ENCODE measurements at regions not wholly inside any gene's neighbourhood (a gene's known extent, or its start where the extent isn't known, plus 50 kb on each side); places are given as distances from the start of the nearest gene placed in this dataset.
A peak's percentile ranks its signal among the peaks of the same experiment; 100 is the strongest.

- DNase-seq = no peak
Measured at GRCh38 chr6:147621263-147621662, 112.8 kb downstream of the SAMD5 start.

GRCh38 chr6:147621961-147622360 lies 113.5 kb downstream of the SAMD5 start:
- no peak for DNase-seq

- DNase-seq = no peak
Measured at GRCh38 chr6:147624946-147625515, 116.5 kb downstream of the SAMD5 start.

- DNase-seq = no peak
Measured at GRCh38 chr6:147625946-147626345, 117.5 kb downstream of the SAMD5 start.

- peak in 2 of 56 donors; percentile 5 to 9 for DNase-seq
Measured at GRCh38 chr6:147627411-147627810, 118.9 kb downstream of the SAMD5 start.

- no peak for DNase-seq
Measured at GRCh38 chr6:147633191-147633590, 124.7 kb downstream of the SAMD5 start.

GRCh38 chr6:147637620-147638195 lies 129.2 kb downstream of the SAMD5 start:
- DNase-seq = no peak

- DNase-seq = no peak
Measured at GRCh38 chr6:147639279-147639678, 130.8 kb downstream of the SAMD5 start.

GRCh38 chr6:147640606-147641005 lies 132.1 kb downstream of the SAMD5 start:
- no peak for DNase-seq

GRCh38 chr6:147641511-147641910 lies 133.0 kb downstream of the SAMD5 start:
- DNase-seq = no peak

GRCh38 chr6:147642458-147642857 lies 134.0 kb downstream of the SAMD5 start:
- DNase-seq = no peak

- no peak for DNase-seq
Measured at GRCh38 chr6:147643341-147644200, 135.1 kb downstream of the SAMD5 start.

GRCh38 chr6:147648916-147649315 lies 140.4 kb downstream of the SAMD5 start:
- DNase-seq = no peak

- DNase-seq = peak in 1 of 56 donors; percentile 12
Measured at GRCh38 chr6:147651249-147652063, 143.0 kb downstream of the SAMD5 start.

GRCh38 chr6:147653631-147654030 lies 145.1 kb downstream of the SAMD5 start:
- DNase-seq = no peak

- no peak for DNase-seq
Measured at GRCh38 chr6:147654103-147654845, 145.8 kb downstream of the SAMD5 start.

GRCh38 chr6:147660334-147661311 lies 152.1 kb downstream of the SAMD5 start:
- no peak for DNase-seq

GRCh38 chr6:147662646-147663045 lies 154.2 kb downstream of the SAMD5 start:
- no peak for DNase-seq

- no peak for DNase-seq
Measured at GRCh38 chr6:147664092-147664491, 155.6 kb downstream of the SAMD5 start.

GRCh38 chr6:147666255-147666654 lies 157.8 kb downstream of the SAMD5 start:
- DNase-seq = no peak

Data from nucleus accumbens (tissue), 56 donors.